Esophagus squamous epithelium (tissue), 5 donors: ENCODE measurements at regions not wholly inside any gene's neighbourhood (a gene's known extent, or its start where the extent isn't known, plus 50 kb on each side); places are given as distances from the start of the nearest gene placed in this dataset.
"Not testable (repeated sequence)": the region's sequence is repeated elsewhere in the genome, so short reads cannot be mapped to it uniquely, and the experiment has no call there.

ENCODE experiments used
- DNase-seq: peaks from one replicate; lab custom pipeline; 2025; lab: John Stamatoyannopoulos, UW
- H3K27ac ChIP-seq, 4 donors: fragments of 200-600 bp; sonication (generic); one replicate each; pipeline ENCODE4 v1.5.1; 2016 to 2019; ENCODE audit warnings: mild to moderate bottlenecking in 1 of 4
- H3K27me3 ChIP-seq, 4 donors: fragments of 200-600 bp; sonication (generic); 1 replicate in 3 of 4; 2 replicates in 1 of 4; pipeline versions ENCODE4 v1.5.1 to v1.6.0; 2017 to 2021; ENCODE audit warnings: antibody characterized with exemption in 1 of 4
- H3K36me3 ChIP-seq, 3 donors: fragments of 200-600 bp; sonication (generic); one replicate each; pipeline ENCODE4 v1.5.1; 2016 to 2019
- H3K4me1 ChIP-seq, 3 donors: fragments of 200-600 bp; sonication (generic); one replicate each; pipeline ENCODE4 v1.5.1; 2017 to 2019
- H3K4me3 ChIP-seq, 4 donors: fragments of 200-600 bp; sonication (generic); 1 replicate in 3 of 4; 2 replicates in 1 of 4; pipeline ENCODE4 v1.5.1; 2016 to 2019; ENCODE audit warnings: mild to moderate bottlenecking in 2 of 4, moderate library complexity in 1 of 4
- H3K9me3 ChIP-seq, 3 donors: fragments of 200-600 bp; sonication (generic); one replicate each; pipeline ENCODE4 v1.5.1; 2016 to 2019
- CTCF ChIP-seq, 6 experiments: fragments of 450-650 bp in 4 of 6; fragments of 200-600 bp in 2 of 6; sonication (generic) in 2 of 6; IDR thresholded peaks; one replicate each; pipeline ENCODE4 v1.5.1; 2016 to 2019; ENCODE audit warnings: antibody characterized with exemption in 6 of 6, mild to moderate bottlenecking in 4 of 6, moderate library complexity in 4 of 6
- POLR2A ChIP-seq, 4 donors: fragments of 450-650 bp; IDR thresholded peaks; one replicate each; pipeline ENCODE4 v1.6.1; 2017; ENCODE audit warnings: antibody characterized with exemption in 4 of 4, mild to moderate bottlenecking in 4 of 4, moderate library complexity in 3 of 4
- WGBS, 2 donors: methylation state at CpG; one replicate each; pipeline ENCODE4 v1.1.5; 2018; 5-methylcytosine and 5-hydroxymethylcytosine counted together
- intact Hi-C: fragments of 100-400 bp; cut with DNase I; formaldehyde crosslinking; loops from one replicate; pipeline ENCODE4 v1.15.0; 2022
- donor health status: DM: yes; HTN: yes; CAD: no.

GRCh38 chr10:4276151-4276550 lies 491.1 kb upstream of the KLF6 start:
- no peak for TF ChIP-seq POLR2A (IDR thresholded peaks at IDR 0.05)
- no peak for TF ChIP-seq CTCF (IDR thresholded peaks at IDR 0.05)
- intact Hi-C loops: no loop called here
- 59 to 93% methylated on average over 4 of the region's 4 CpGs for WGBS, 2 donors
- no peak overlapping the region for H3K4me3 ChIP-seq
- H3K27me3 ChIP-seq: no peaks in the 10 kb centered on the region
- H3K36me3 ChIP-seq: no peaks in the 10 kb centered on the region
- H3K9me3 ChIP-seq: no peaks in the 10 kb centered on the region
- no peak for DNase-seq
- H3K4me1 ChIP-seq: peaks cover 0 to 22% (median 18%) of the 10 kb centered on the region in 3 donors
- no peak overlapping the region for H3K27ac ChIP-seq

GRCh38 chr10:4274671-4275070 lies 489.7 kb upstream of the KLF6 start:
- intact Hi-C loops, H3K27me3 ChIP-seq, H3K9me3 ChIP-seq, H3K4me3 ChIP-seq, H3K27ac ChIP-seq, H3K36me3 ChIP-seq, DNase-seq: not testable (repeated sequence)
- H3K4me1 ChIP-seq: peaks cover 0 to 17% (median 14%) of the 10 kb centered on the region in 3 donors

- Histone ChIP-seq H3K27me3 (no peaks in the 10 kb centered on the region), H3K4me3 (no peak overlapping the region), H3K36me3 (no peaks in the 10 kb centered on the region), H3K4me1 (peaks cover 0 to 24% (median 22%) of the 10 kb centered on the region in 3 donors), H3K9me3 (no peaks in the 10 kb centered on the region), H3K27ac (no peak overlapping the region)
- TF ChIP-seq POLR2A (IDR thresholded peaks at IDR 0.05) (no peak), CTCF (IDR thresholded peaks at IDR 0.05) (no peak)
- DNase-seq: no peak
- WGBS, 2 donors: 83 to 84% methylated on average over 6 to 7 of the region's 7 CpGs
- intact Hi-C loops: no loop called here
These were observed 486.2 kb upstream of the KLF6 start for GRCh38 chr10:4271193-4271592.

GRCh38 chr10:4270116-4270515 lies 485.1 kb upstream of the KLF6 start:
- H3K4me3 ChIP-seq: no peak overlapping the region
- peaks cover 0 to 32% (median 28%) of the 10 kb centered on the region in 3 donors for H3K4me1 ChIP-seq
- no peak for TF ChIP-seq CTCF (IDR thresholded peaks at IDR 0.05)
- no peaks in the 10 kb centered on the region for H3K9me3 ChIP-seq
- 7 to 24% methylated on average over 4 of the region's 4 CpGs for WGBS, 2 donors
- DNase-seq: no peak
- no peaks in the 10 kb centered on the region for H3K27me3 ChIP-seq
- no peaks in the 10 kb centered on the region for H3K36me3 ChIP-seq
- peak overlapping the region in 1 of 4 donors; percentile 19 for H3K27ac ChIP-seq
- intact Hi-C loops: no loop called here

GRCh38 chr10:4268490-4268889 lies 483.5 kb upstream of the KLF6 start:
- H3K27ac ChIP-seq, H3K9me3 ChIP-seq, H3K27me3 ChIP-seq, H3K4me3 ChIP-seq, H3K36me3 ChIP-seq, DNase-seq, intact Hi-C loops: not testable (repeated sequence)
- peaks cover 3 to 39% (median 28%) of the 10 kb centered on the region in 3 donors for H3K4me1 ChIP-seq
- WGBS, 2 donors: 91 to 94% methylated on average over 6 of the region's 6 CpGs

GRCh38 chr10:4267086-4267773 lies 482.2 kb upstream of the KLF6 start:
- H3K4me1 ChIP-seq: peaks cover 4 to 42% (median 28%) of the 10 kb centered on the region in 3 donors
- peak overlapping the region in 3 of 4 donors; percentile 27 to 53 (median 51) for H3K27ac ChIP-seq
- WGBS, 2 donors: 46 to 51% methylated on average over 8 of the region's 8 CpGs
- intact Hi-C loops: no loop called here
- no peak overlapping the region for H3K4me3 ChIP-seq
- DNase-seq: no peak
- TF ChIP-seq POLR2A (IDR thresholded peaks at IDR 0.05): no peak
- TF ChIP-seq CTCF (IDR thresholded peaks at IDR 0.05): peak in 3 of 6 experiments; percentile 6 to 37 (median 24)
- H3K36me3 ChIP-seq: no peaks in the 10 kb centered on the region
- H3K9me3 ChIP-seq: no peaks in the 10 kb centered on the region
- no peaks in the 10 kb centered on the region for H3K27me3 ChIP-seq
